ENCODE measurements at regions not wholly inside any gene's neighbourhood (a gene's known extent, or its start where the extent isn't known, plus 50 kb on each side); places are given as distances from the start of the nearest gene placed in this dataset.

- TF ChIP-seq CTCF (IDR thresholded peaks at IDR 0.05) (no peak), POLR2A (IDR thresholded peaks at IDR 0.05) (no peak)
Measured at GRCh38 chr9:82454509-82455190, 466.1 kb downstream of the SPATA31D1 start.

Measured in lower leg skin (tissue), 3 donors.